ENCODE measurements at regions not wholly inside any gene's neighbourhood (a gene's known extent, or its start where the extent isn't known, plus 50 kb on each side); places are given as distances from the start of the nearest gene placed in this dataset.
"Not testable (repeated sequence)": the region's sequence is repeated elsewhere in the genome, so short reads cannot be mapped to it uniquely, and the experiment has no call there.

GRCh38 chr2:88959480-88960204, 268.2 kb downstream of the RPIA start:
- ATAC-seq (ENCODE audit: insufficient read depth, low FRiP score) = no peak
- Histone ChIP-seq H3K36me3 (ENCODE audit: control insufficient read depth in 4 of 4, insufficient read depth in 4 of 4, low read length in 4 of 4) (no peaks in the 10 kb centered on the region), H3K27ac (ENCODE audit: low read depth in 1 of 2, low read length in 1 of 2) (no peak overlapping the region), H3K27me3 (ENCODE audit: control insufficient read depth in 3 of 3, insufficient read depth in 3 of 3, low read length in 2 of 3) (peaks cover 0 to 5% (median 0%) of the 10 kb centered on the region in 3 donors), H3K9ac (ENCODE audit: insufficient read depth in 1 of 2, low read length in 2 of 2) (no peak overlapping the region), H3K4me1 (ENCODE audit: control insufficient read depth in 5 of 5, insufficient read depth in 5 of 5, low read length in 5 of 5) (no peaks in the 10 kb centered on the region), H3K4me3 (no peak overlapping the region), H3K9me3 (ENCODE audit: control insufficient read depth in 4 of 4, insufficient read depth in 3 of 4, low read length in 3 of 4) (no peaks in the 10 kb centered on the region)
- DNase-seq = no peak
- no peak for TF ChIP-seq CTCF (IDR thresholded peaks at IDR 0.05; ENCODE audit: control extremely low read depth, extremely low read depth)
- 85 to 88% methylated on average over 2 of the region's 2 CpGs for WGBS, 2 donors

GRCh38 chr2:88961323-88961722, 269.9 kb downstream of the RPIA start:
- WGBS, 2 donors = 47 to 62% methylated on average over 3 of the region's 3 CpGs
- H3K9me3 ChIP-seq (ENCODE audit: control insufficient read depth in 4 of 4, insufficient read depth in 3 of 4, low read length in 3 of 4); ATAC-seq (ENCODE audit: insufficient read depth, low FRiP score): not testable (repeated sequence)

GRCh38 chr2:88967844-88968243, 276.4 kb downstream of the RPIA start:
- WGBS, 2 donors = 76 to 85% methylated on average over 3 of the region's 3 CpGs
- no peaks in the 10 kb centered on the region for H3K9me3 ChIP-seq (ENCODE audit: control insufficient read depth in 4 of 4, insufficient read depth in 3 of 4, low read length in 3 of 4)
- H3K27me3 ChIP-seq (ENCODE audit: control insufficient read depth in 3 of 3, insufficient read depth in 3 of 3, low read length in 2 of 3) = peaks cover 0 to 3% (median 0%) of the 10 kb centered on the region in 3 donors
- ATAC-seq (ENCODE audit: insufficient read depth, low FRiP score) (no peak), DNase-seq (no peak)
- no peak overlapping the region for H3K4me3 ChIP-seq
- no peak overlapping the region for H3K9ac ChIP-seq (ENCODE audit: insufficient read depth in 1 of 2, low read length in 2 of 2)
- H3K4me1 ChIP-seq (ENCODE audit: control insufficient read depth in 5 of 5, insufficient read depth in 5 of 5, low read length in 5 of 5) = no peaks in the 10 kb centered on the region
- no peak overlapping the region for H3K27ac ChIP-seq (ENCODE audit: low read depth in 1 of 2, low read length in 1 of 2)
- TF ChIP-seq CTCF (IDR thresholded peaks at IDR 0.05; ENCODE audit: control extremely low read depth, extremely low read depth) = no peak
- H3K36me3 ChIP-seq (ENCODE audit: control insufficient read depth in 4 of 4, insufficient read depth in 4 of 4, low read length in 4 of 4) = no peaks in the 10 kb centered on the region

More at GRCh38 chr2:88961323-88961722, 269.9 kb downstream of the RPIA start:
- DNase-seq; H3K27me3 ChIP-seq (ENCODE audit: control insufficient read depth in 3 of 3, insufficient read depth in 3 of 3, low read length in 2 of 3); H3K4me3 ChIP-seq; H3K27ac ChIP-seq (ENCODE audit: low read depth in 1 of 2, low read length in 1 of 2); H3K36me3 ChIP-seq (ENCODE audit: control insufficient read depth in 4 of 4, insufficient read depth in 4 of 4, low read length in 4 of 4); H3K9ac ChIP-seq (ENCODE audit: insufficient read depth in 1 of 2, low read length in 2 of 2); H3K4me1 ChIP-seq (ENCODE audit: control insufficient read depth in 5 of 5, insufficient read depth in 5 of 5, low read length in 5 of 5): not testable (repeated sequence)

GRCh38 chr2:88978011-88978410, 286.5 kb downstream of the RPIA start:
- H3K27ac ChIP-seq (ENCODE audit: low read depth in 1 of 2, low read length in 1 of 2); H3K27me3 ChIP-seq (ENCODE audit: control insufficient read depth in 3 of 3, insufficient read depth in 3 of 3, low read length in 2 of 3); DNase-seq; H3K9ac ChIP-seq (ENCODE audit: insufficient read depth in 1 of 2, low read length in 2 of 2); H3K36me3 ChIP-seq (ENCODE audit: control insufficient read depth in 4 of 4, insufficient read depth in 4 of 4, low read length in 4 of 4); ATAC-seq (ENCODE audit: insufficient read depth, low FRiP score); H3K9me3 ChIP-seq (ENCODE audit: control insufficient read depth in 4 of 4, insufficient read depth in 3 of 4, low read length in 3 of 4); H3K4me1 ChIP-seq (ENCODE audit: control insufficient read depth in 5 of 5, insufficient read depth in 5 of 5, low read length in 5 of 5); H3K4me3 ChIP-seq: not testable (repeated sequence)
- 39 to 52% methylated on average over 2 of the region's 2 CpGs for WGBS, 2 donors

- not testable (repeated sequence) for ATAC-seq (ENCODE audit: insufficient read depth, low FRiP score); H3K9ac ChIP-seq (ENCODE audit: insufficient read depth in 1 of 2, low read length in 2 of 2); H3K36me3 ChIP-seq (ENCODE audit: control insufficient read depth in 4 of 4, insufficient read depth in 4 of 4, low read length in 4 of 4); H3K4me1 ChIP-seq (ENCODE audit: control insufficient read depth in 5 of 5, insufficient read depth in 5 of 5, low read length in 5 of 5); H3K9me3 ChIP-seq (ENCODE audit: control insufficient read depth in 4 of 4, insufficient read depth in 3 of 4, low read length in 3 of 4); H3K27ac ChIP-seq (ENCODE audit: low read depth in 1 of 2, low read length in 1 of 2); H3K27me3 ChIP-seq (ENCODE audit: control insufficient read depth in 3 of 3, insufficient read depth in 3 of 3, low read length in 2 of 3); H3K4me3 ChIP-seq
- 79 to 89% methylated on average over 1 of the region's 1 CpG for WGBS, 2 donors
- DNase-seq = peak; percentile 25 to 62 (median 28)
Observed at GRCh38 chr2:88978446-88978845, 287.0 kb downstream of the RPIA start.

GRCh38 chr2:88984079-88984478, 292.6 kb downstream of the RPIA start:
- not testable (repeated sequence) for H3K4me3 ChIP-seq; H3K36me3 ChIP-seq (ENCODE audit: control insufficient read depth in 4 of 4, insufficient read depth in 4 of 4, low read length in 4 of 4); H3K9me3 ChIP-seq (ENCODE audit: control insufficient read depth in 4 of 4, insufficient read depth in 3 of 4, low read length in 3 of 4); ATAC-seq (ENCODE audit: insufficient read depth, low FRiP score); H3K4me1 ChIP-seq (ENCODE audit: control insufficient read depth in 5 of 5, insufficient read depth in 5 of 5, low read length in 5 of 5); H3K9ac ChIP-seq (ENCODE audit: insufficient read depth in 1 of 2, low read length in 2 of 2); H3K27ac ChIP-seq (ENCODE audit: low read depth in 1 of 2, low read length in 1 of 2); H3K27me3 ChIP-seq (ENCODE audit: control insufficient read depth in 3 of 3, insufficient read depth in 3 of 3, low read length in 2 of 3); DNase-seq
- WGBS, 2 donors = 83 to 84% methylated on average over 2 of the region's 2 CpGs

GRCh38 chr2:88986721-88987330, 295.4 kb downstream of the RPIA start:
- not testable (repeated sequence) for ATAC-seq (ENCODE audit: insufficient read depth, low FRiP score)
- WGBS, 2 donors = 30 to 44% methylated on average over 3 to 4 of the region's 4 CpGs

More at GRCh38 chr2:88986721-88987330, 295.4 kb downstream of the RPIA start:
- DNase-seq = peak in 1 of 3 donors; percentile 37
- H3K36me3 ChIP-seq (ENCODE audit: control insufficient read depth in 4 of 4, insufficient read depth in 4 of 4, low read length in 4 of 4); H3K4me1 ChIP-seq (ENCODE audit: control insufficient read depth in 5 of 5, insufficient read depth in 5 of 5, low read length in 5 of 5); H3K9ac ChIP-seq (ENCODE audit: insufficient read depth in 1 of 2, low read length in 2 of 2); H3K9me3 ChIP-seq (ENCODE audit: control insufficient read depth in 4 of 4, insufficient read depth in 3 of 4, low read length in 3 of 4); H3K27me3 ChIP-seq (ENCODE audit: control insufficient read depth in 3 of 3, insufficient read depth in 3 of 3, low read length in 2 of 3); H3K27ac ChIP-seq (ENCODE audit: low read depth in 1 of 2, low read length in 1 of 2); H3K4me3 ChIP-seq: not testable (repeated sequence)

Data from lung (tissue), 11 donors.